OCI-LY7 (cell line): ENCODE measurements at regions not wholly inside any gene's neighbourhood (a gene's known extent, or its start where the extent isn't known, plus 50 kb on each side); places are given as distances from the start of the nearest gene placed in this dataset.

Experiments used
- BruUV-seq: library from RNA; stranded (reverse); fragments of 400-500 nt; replicated peaks from 2 replicates; lab custom pipeline; 2021; lab: Mats Ljungman, UMichigan
- CTCF ChIA-PET: fragments of 300-600 bp; sonication (Branson Sonifier 250); formaldehyde crosslinking; loops from one replicate; lab custom pipeline; 2022; ENCODE audit warnings: antibody characterized with exemption; ENCODE audit not compliant: unreplicated experiment; lab: Charles Lee
- POLR2A ChIA-PET: fragments of 300-600 bp; sonication (Branson Sonifier 250); formaldehyde crosslinking; loops from one replicate; lab custom pipeline; 2022; ENCODE audit warnings: antibody characterized with exemption; lab: Charles Lee
- DNase-seq: peaks from one replicate; pipeline ENCODE4 v3.0.0-alpha.2; 2015; ENCODE audit warnings: low spot score
- H2AFZ ChIP-seq: fragments of 200-600 bp; sonication (generic), shearing (Covaris generic); 2 replicates; pipeline ENCODE4 v1.6.1; 2014; ENCODE audit warnings: mild to moderate bottlenecking, antibody characterized with exemption, low read length, moderate library complexity
- H3K27ac ChIP-seq: fragments of 200-600 bp; sonication (generic); 2 replicates; pipeline ENCODE4 v1.5.1; 2014; ENCODE audit warnings: mixed run types, low read depth, mild to moderate bottlenecking, moderate library complexity, low read length, inconsistent platforms; ENCODE audit not compliant: poor library complexity, severe bottlenecking
- H3K36me3 ChIP-seq: fragments of 200-600 bp; sonication (generic); 2 replicates; pipeline ENCODE4 v1.6.1; 2014; ENCODE audit warnings: mild to moderate bottlenecking, antibody characterized with exemption, low read length, moderate library complexity, mixed read lengths; ENCODE audit not compliant: insufficient read depth
- H3K4me1 ChIP-seq: fragments of 200-600 bp; sonication (generic); 2 replicates; pipeline ENCODE4 v1.5.1; 2014; ENCODE audit warnings: mild to moderate bottlenecking, low read length; ENCODE audit not compliant: insufficient read depth, poor library complexity, severe bottlenecking
- H3K4me2 ChIP-seq: fragments of 200-600 bp; sonication (generic); 2 replicates; pipeline ENCODE4 v1.6.1; 2014; ENCODE audit warnings: mild to moderate bottlenecking, low read length
- H3K4me3 ChIP-seq: fragments of 200-600 bp; sonication (generic); 2 replicates; pipeline ENCODE4 v1.5.1; 2014; ENCODE audit warnings: mild to moderate bottlenecking, low read depth, low read length; ENCODE audit not compliant: poor library complexity, severe bottlenecking
- H3K79me2 ChIP-seq: fragments of 200-600 bp; sonication (generic); 2 replicates; pipeline ENCODE4 v1.6.1; 2016; ENCODE audit warnings: low read depth, mild to moderate bottlenecking, low read length, moderate library complexity, mixed read lengths; ENCODE audit not compliant: insufficient read depth
- H3K9me2 ChIP-seq: fragments of 200-600 bp; sonication (generic); 2 replicates; pipeline ENCODE4 v1.6.1; 2016; ENCODE audit warnings: mild to moderate bottlenecking, low read length, mixed read lengths; ENCODE audit not compliant: insufficient read depth
- H3K9me3 ChIP-seq: fragments of 200-600 bp; sonication (generic); 2 replicates; pipeline ENCODE4 v1.6.1; 2014; ENCODE audit warnings: mild to moderate bottlenecking, mixed run types, low read length, mixed read lengths
- H4K20me1 ChIP-seq: fragments of 200-600 bp; sonication (generic); 2 replicates; pipeline ENCODE4 v1.6.1; 2014; ENCODE audit warnings: mild to moderate bottlenecking, antibody characterized with exemption, low read length, moderate library complexity, mixed read lengths; ENCODE audit not compliant: insufficient read depth
- CTCF ChIP-seq: fragments of 200-600 bp; sonication (generic); conservative IDR thresholded peaks from 2 replicates; pipeline ENCODE4 v1.5.1; 2014; ENCODE audit warnings: mild to moderate bottlenecking, antibody characterized with exemption, low read length, moderate library complexity, mixed read lengths
- EZH2phosphoT487 ChIP-seq: fragments of 200-600 bp; sonication (generic); IDR thresholded peaks from 2 replicates; pipeline ENCODE4 v1.6.1; 2018; ENCODE audit warnings: low read depth, borderline replicate concordance, mild to moderate bottlenecking, mixed run types, antibody characterized with exemption, low read length, moderate library complexity, mixed read lengths
- intact Hi-C: fragments of 100-400 bp; cut with micrococcal nuclease; formaldehyde crosslinking; loops from one replicate; pipeline ENCODE4 v1.10.0; 2022; ENCODE audit not compliant: unreplicated experiment

- ChIA-PET CTCF (no interaction called here), POLR2A (no interaction called here)
- Histone ChIP-seq H3K9me2 (no peaks in the 10 kb centered on the region), H3K4me1 (no peaks in the 10 kb centered on the region), H3K4me2 (no peak overlapping the region), H3K27ac (no peak overlapping the region), H3K4me3 (no peak overlapping the region), H4K20me1 (no peaks in the 10 kb centered on the region), H3K9me3 (no peaks in the 10 kb centered on the region), H3K36me3 (no peaks in the 10 kb centered on the region), H2AFZ (no peak overlapping the region), H3K79me2 (no peaks in the 10 kb centered on the region)
- no peak for DNase-seq
- intact Hi-C loops = no loop called here
- TF ChIP-seq EZH2phosphoT487 (no peak), CTCF (no peak)
- BruUV-seq = no TSS peak
These were observed 53.0 kb upstream of the KDR start for GRCh38 chr4:55178226-55179005.

GRCh38 chr4:55181010-55182005, 55.9 kb upstream of the KDR start:
- ChIA-PET POLR2A (interaction anchor here (0.6 to 0.9 kb wide), 3 partner anchors 37 to 595 kb away, joined by 3 to 4 read pairs (median 4); no protein-coding TSS in a partner anchor), CTCF (interaction anchor here (0.6 kb wide), 1 partner anchor 41 kb away, joined by 3 read pairs; no protein-coding TSS in a partner anchor)
- no peak overlapping the region for H3K27ac ChIP-seq
- no peak overlapping the region for H3K4me3 ChIP-seq
- no peaks in the 10 kb centered on the region for H4K20me1 ChIP-seq
- DNase-seq = no peak
- no peak overlapping the region for H3K4me2 ChIP-seq
- BruUV-seq = no TSS peak
- intact Hi-C loops = loop anchor here (10.0 kb wide), 2 partner anchors 143 to 553 kb away; no protein-coding TSS in a partner anchor
- H3K9me2 ChIP-seq = no peaks in the 10 kb centered on the region
- no peak overlapping the region for H2AFZ ChIP-seq
- no peak for TF ChIP-seq CTCF
- no peak for TF ChIP-seq EZH2phosphoT487
- no peaks in the 10 kb centered on the region for H3K79me2 ChIP-seq
- no peaks in the 10 kb centered on the region for H3K36me3 ChIP-seq
- no peaks in the 10 kb centered on the region for H3K4me1 ChIP-seq
- no peaks in the 10 kb centered on the region for H3K9me3 ChIP-seq
